Mammary epithelial cell (primary cell): ENCODE measurements at regions not wholly inside any gene's neighbourhood (a gene's known extent, or its start where the extent isn't known, plus 50 kb on each side); places are given as distances from the start of the nearest gene placed in this dataset.

Source experiments
- CTCF ChIP-seq, 2 donors: IDR thresholded peaks in 1 of 2; conservative IDR thresholded peaks in 1 of 2; 2 replicates each; pipeline ENCODE4 v1.5.1; 2011 to 2012; ENCODE audit warnings: inconsistent platforms in 2 of 2, low read length in 2 of 2, mild to moderate bottlenecking in 2 of 2, control low read depth in 1 of 2, low read depth in 1 of 2; ENCODE audit not compliant: insufficient read depth in 1 of 2; ENCODE audit errors: extremely low read depth in 1 of 2
- EZH2 ChIP-seq: IDR thresholded peaks from 2 replicates; pipeline ENCODE4 v1.6.1; 2012; ENCODE audit warnings: low read length, inconsistent platforms, borderline replicate concordance

DNA sequence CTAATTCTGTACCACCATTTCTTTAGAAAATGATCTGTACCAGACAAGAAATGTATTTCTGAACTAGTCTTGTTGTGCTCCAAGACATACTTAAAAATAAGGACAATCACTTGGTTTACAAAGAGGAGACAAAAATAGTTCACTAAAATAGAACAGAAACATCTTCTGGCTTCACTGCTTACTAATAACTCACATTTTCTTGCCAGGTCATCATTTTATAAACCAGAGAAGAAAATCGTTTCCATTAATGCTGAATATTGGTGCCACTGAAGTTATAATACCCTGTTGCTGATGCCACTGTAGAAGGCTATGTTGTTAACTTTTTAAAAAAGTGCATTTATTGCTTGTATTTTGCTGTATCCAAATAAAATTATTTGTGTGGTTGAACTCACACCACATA, 94.8 kb upstream of the ZNF236 start:
- no peak for TF ChIP-seq CTCF (conservative IDR thresholded peaks at IDR 0.05 in 1 of 2, IDR thresholded peaks at IDR 0.05 in 1 of 2; ENCODE audit: extremely low read depth in 1 of 2, insufficient read depth in 1 of 2, low read depth in 1 of 2, low read length in 2 of 2)
- no peak for TF ChIP-seq EZH2
